SJCRH30 (cell line): ENCODE measurements at regions not wholly inside any gene's neighbourhood (a gene's known extent, or its start where the extent isn't known, plus 50 kb on each side); places are given as distances from the start of the nearest gene placed in this dataset.

Experiments
- DNase-seq, 2 experiments: peaks; one replicate each; pipeline ENCODE4 v3.0.0-alpha.2; 2015 to 2020
- H3K27ac ChIP-seq: fragments of 250-450 bp; sonication (Bioruptor Pico); 2 replicates; pipeline ENCODE4 v1.5.1; 2020; ENCODE audit warnings: mild to moderate bottlenecking, moderate library complexity
- H3K27me3 ChIP-seq: fragments of 250-450 bp; sonication (Bioruptor Pico); 2 replicates; pipeline ENCODE4 v1.5.1; 2020; ENCODE audit warnings: mild to moderate bottlenecking, moderate library complexity
- H3K36me3 ChIP-seq: fragments of 250-450 bp; sonication (Bioruptor Pico); 2 replicates; pipeline ENCODE4 v1.5.1; 2020; ENCODE audit warnings: mild to moderate bottlenecking, moderate library complexity
- H3K4me1 ChIP-seq: fragments of 250-450 bp; sonication (Bioruptor Pico); 2 replicates; pipeline ENCODE4 v1.5.1; 2020; ENCODE audit warnings: mild to moderate bottlenecking, moderate library complexity
- H3K4me3 ChIP-seq: fragments of 250-450 bp; sonication (Bioruptor Pico); 2 replicates; pipeline ENCODE4 v1.5.1; 2020; ENCODE audit warnings: mild to moderate bottlenecking, moderate library complexity
- H3K9me3 ChIP-seq: fragments of 250-450 bp; sonication (Bioruptor Pico); replicated peaks from 2 replicates; pipeline ENCODE4 v1.5.1; 2020; ENCODE audit warnings: mild to moderate bottlenecking, moderate library complexity

GRCh38 chr14:55926007-55926406 is 192.2 kb upstream of the PELI2 start:
- no peaks in the 10 kb centered on the region for H3K36me3 ChIP-seq

GRCh38 chr14:55927028-55927427 is 191.2 kb upstream of the PELI2 start:
- H3K4me3 ChIP-seq, result no peak overlapping the region
- no peaks in the 10 kb centered on the region for H3K9me3 ChIP-seq
- no peaks in the 10 kb centered on the region for H3K27me3 ChIP-seq
- H3K36me3 ChIP-seq, result no peaks in the 10 kb centered on the region
- no peak for DNase-seq
- H3K4me1 ChIP-seq, result no peaks in the 10 kb centered on the region
- no peak overlapping the region for H3K27ac ChIP-seq

More at GRCh38 chr14:55926007-55926406, 192.2 kb upstream of the PELI2 start:
- Histone ChIP-seq H3K4me3 (no peak overlapping the region), H3K4me1 (no peaks in the 10 kb centered on the region), H3K27me3 (no peaks in the 10 kb centered on the region), H3K27ac (no peak overlapping the region), H3K9me3 (no peaks in the 10 kb centered on the region)
- no peak for DNase-seq

DNA sequence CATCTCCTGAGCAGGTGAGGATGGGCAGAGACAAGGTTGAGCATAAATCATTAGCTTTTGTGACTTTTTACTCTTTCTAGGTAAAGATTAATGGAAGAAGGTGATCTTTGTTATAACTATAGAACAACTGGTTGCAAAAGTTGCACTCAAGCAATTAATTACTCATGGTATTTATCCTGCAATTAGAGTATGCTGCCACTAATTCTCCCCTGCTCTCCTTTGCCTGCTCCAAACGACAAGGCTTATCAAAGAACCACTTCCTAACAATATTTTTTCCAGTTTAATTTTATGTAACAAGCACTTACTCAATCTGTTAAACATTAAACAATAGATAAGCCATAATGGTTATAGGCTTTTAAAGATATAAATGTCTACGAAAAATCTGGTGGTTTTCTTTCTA is 189.9 kb upstream of the PELI2 start:
- H3K36me3 ChIP-seq, result no peaks in the 10 kb centered on the region
- no peak for DNase-seq

DNA sequence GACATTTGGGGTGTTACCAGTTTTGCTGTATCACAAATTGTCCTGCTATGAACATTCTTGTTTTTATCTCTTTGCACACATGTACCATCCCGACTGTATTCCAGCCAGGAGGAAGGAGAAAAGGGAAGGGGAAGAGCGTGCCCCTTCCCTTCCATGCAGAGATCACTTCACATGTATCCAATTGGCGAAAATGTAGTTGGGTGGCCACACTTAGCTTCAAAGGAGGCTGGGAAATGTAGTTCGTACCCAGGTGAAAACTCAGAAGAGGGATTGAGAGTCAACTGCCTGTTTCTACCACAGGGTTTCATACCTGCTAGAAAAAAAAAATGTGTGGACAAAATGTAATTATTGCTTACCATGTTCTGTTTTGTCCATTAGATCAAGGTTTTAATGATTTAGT is 189.1 kb upstream of the PELI2 start:
- no peaks in the 10 kb centered on the region for H3K9me3 ChIP-seq
- DNase-seq, result no peak
- H3K36me3 ChIP-seq, result no peaks in the 10 kb centered on the region
- H3K27me3 ChIP-seq, result no peaks in the 10 kb centered on the region
- H3K4me1 ChIP-seq, result no peaks in the 10 kb centered on the region
- H3K4me3 ChIP-seq, result no peak overlapping the region
- no peak overlapping the region for H3K27ac ChIP-seq

More for the DNA sequence above, 189.9 kb upstream of the PELI2 start:
- Histone ChIP-seq H3K9me3 (no peaks in the 10 kb centered on the region), H3K4me1 (no peaks in the 10 kb centered on the region), H3K4me3 (no peak overlapping the region), H3K27ac (no peak overlapping the region), H3K27me3 (no peaks in the 10 kb centered on the region)

DNA sequence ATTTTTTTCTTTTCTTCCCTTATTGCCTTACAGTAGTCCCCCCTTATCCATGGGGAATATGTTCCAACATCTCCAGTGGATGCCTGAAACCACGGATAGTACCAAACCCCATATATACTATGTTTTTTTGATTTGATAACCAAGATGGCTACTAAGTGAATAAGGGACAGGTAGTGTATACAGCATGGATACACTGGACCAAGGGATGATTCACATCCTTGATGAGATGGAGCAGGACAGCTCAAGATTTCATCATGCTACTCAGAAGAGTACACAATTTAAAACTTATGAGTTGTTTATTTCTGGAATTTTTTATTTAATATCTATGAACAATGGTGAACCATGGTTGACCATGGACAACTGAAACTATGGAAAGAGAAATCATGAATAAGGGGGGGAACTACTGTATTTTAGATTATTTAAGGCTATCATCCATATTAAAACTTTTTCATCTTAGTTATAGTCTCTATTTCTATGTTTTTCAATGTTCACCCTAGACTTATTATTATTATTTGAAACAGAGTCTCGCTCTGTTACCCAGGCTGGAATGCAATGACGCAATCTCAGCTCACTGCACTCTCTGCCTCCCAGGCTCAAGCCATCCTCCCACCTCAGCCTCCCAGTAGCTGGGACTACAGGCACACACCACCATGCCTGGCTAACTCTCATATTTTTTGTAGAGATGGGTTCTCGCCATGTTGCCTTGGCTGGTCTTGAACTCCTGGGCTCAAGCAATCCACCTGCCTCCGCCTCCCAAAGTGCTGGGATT is 188.0 kb upstream of the PELI2 start:
- DNase-seq, result no peak
- Histone ChIP-seq H3K36me3 (no peaks in the 10 kb centered on the region), H3K27me3 (no peaks in the 10 kb centered on the region), H3K9me3 (no peaks in the 10 kb centered on the region), H3K4me3 (no peak overlapping the region), H3K4me1 (no peaks in the 10 kb centered on the region), H3K27ac (no peak overlapping the region)

DNA sequence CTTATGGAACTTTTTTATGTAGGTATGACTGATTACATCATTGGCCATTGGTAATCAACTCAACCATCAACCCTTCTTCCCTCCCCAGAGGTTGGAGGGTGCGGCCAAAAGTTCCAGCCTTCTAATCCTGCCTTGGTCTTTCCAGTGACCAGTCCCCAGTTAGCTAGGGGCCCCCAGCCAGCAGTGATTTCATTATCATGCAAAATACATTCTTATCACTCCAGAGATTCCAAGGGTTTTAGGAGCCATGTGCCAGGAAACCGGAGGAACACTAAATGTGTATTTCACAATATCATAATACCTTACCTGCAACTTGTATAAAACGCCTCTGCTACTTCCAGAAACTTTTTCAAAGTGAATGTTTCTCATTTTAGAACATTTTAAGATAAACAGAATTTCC is 181.5 kb upstream of the PELI2 start:
- no peak overlapping the region for H3K27ac ChIP-seq
- DNase-seq, result no peak

GRCh38 chr14:55938249-55938791 is 179.9 kb upstream of the PELI2 start:
- no peak overlapping the region for H3K4me3 ChIP-seq
- H3K27me3 ChIP-seq, result no peaks in the 10 kb centered on the region
- H3K4me1 ChIP-seq, result no peaks in the 10 kb centered on the region
- H3K36me3 ChIP-seq, result no peaks in the 10 kb centered on the region
- H3K27ac ChIP-seq, result no peak overlapping the region
- no peak for DNase-seq
- no peaks in the 10 kb centered on the region for H3K9me3 ChIP-seq

More for the DNA sequence above, 181.5 kb upstream of the PELI2 start:
- H3K4me1 ChIP-seq, result no peaks in the 10 kb centered on the region
- no peaks in the 10 kb centered on the region for H3K9me3 ChIP-seq
- no peak overlapping the region for H3K4me3 ChIP-seq
- no peaks in the 10 kb centered on the region for H3K27me3 ChIP-seq
- no peaks in the 10 kb centered on the region for H3K36me3 ChIP-seq

GRCh38 chr14:55942076-55942654 is 176.0 kb upstream of the PELI2 start:
- H3K27me3 ChIP-seq, result no peaks in the 10 kb centered on the region
- no peaks in the 10 kb centered on the region for H3K9me3 ChIP-seq
- no peak for DNase-seq

GRCh38 chr14:55942826-55943225 is 175.4 kb upstream of the PELI2 start:
- Histone ChIP-seq H3K27me3 (no peaks in the 10 kb centered on the region), H3K4me3 (no peak overlapping the region), H3K9me3 (no peaks in the 10 kb centered on the region), H3K4me1 (no peaks in the 10 kb centered on the region), H3K36me3 (no peaks in the 10 kb centered on the region), H3K27ac (no peak overlapping the region)
- DNase-seq, result no peak

More at GRCh38 chr14:55942076-55942654, 176.0 kb upstream of the PELI2 start:
- no peaks in the 10 kb centered on the region for H3K4me1 ChIP-seq
- no peaks in the 10 kb centered on the region for H3K36me3 ChIP-seq
- no peak overlapping the region for H3K27ac ChIP-seq
- no peak overlapping the region for H3K4me3 ChIP-seq

GRCh38 chr14:55944757-55945156 is 173.5 kb upstream of the PELI2 start:
- Histone ChIP-seq H3K9me3 (no peaks in the 10 kb centered on the region), H3K27ac (no peak overlapping the region), H3K27me3 (no peaks in the 10 kb centered on the region), H3K36me3 (no peaks in the 10 kb centered on the region), H3K4me3 (no peak overlapping the region), H3K4me1 (no peaks in the 10 kb centered on the region)
- DNase-seq, result no peak

DNA sequence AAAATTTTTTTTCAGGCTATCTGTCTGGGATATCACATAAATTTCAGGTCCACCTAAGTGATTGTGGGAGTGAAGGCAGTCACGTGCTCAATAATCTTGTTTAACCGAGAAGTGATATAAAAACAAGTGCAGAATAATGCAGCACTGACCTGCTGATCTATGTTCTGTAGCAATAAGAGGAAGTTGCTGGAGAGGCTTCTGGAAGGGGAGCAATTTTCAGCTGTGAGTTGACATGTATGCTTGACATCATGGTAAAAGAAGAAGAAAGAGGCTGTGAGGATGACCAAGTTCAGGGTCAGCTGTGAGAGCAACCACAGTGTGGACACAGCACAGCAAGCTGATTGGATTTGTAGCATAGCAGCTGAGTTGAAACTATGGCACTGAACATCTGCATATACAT is 172.0 kb upstream of the PELI2 start:
- Histone ChIP-seq H3K4me3 (no peak overlapping the region), H3K36me3 (no peaks in the 10 kb centered on the region), H3K4me1 (no peaks in the 10 kb centered on the region), H3K27me3 (no peaks in the 10 kb centered on the region), H3K9me3 (no peaks in the 10 kb centered on the region), H3K27ac (no peak overlapping the region)
- DNase-seq, result no peak

GRCh38 chr14:55948399-55948798 is 169.8 kb upstream of the PELI2 start:
- H3K9me3 ChIP-seq, result no peaks in the 10 kb centered on the region
- H3K36me3 ChIP-seq, result no peaks in the 10 kb centered on the region
- no peak for DNase-seq
- H3K4me3 ChIP-seq, result no peak overlapping the region
- no peaks in the 10 kb centered on the region for H3K27me3 ChIP-seq
- no peaks in the 10 kb centered on the region for H3K4me1 ChIP-seq
- no peak overlapping the region for H3K27ac ChIP-seq

DNA sequence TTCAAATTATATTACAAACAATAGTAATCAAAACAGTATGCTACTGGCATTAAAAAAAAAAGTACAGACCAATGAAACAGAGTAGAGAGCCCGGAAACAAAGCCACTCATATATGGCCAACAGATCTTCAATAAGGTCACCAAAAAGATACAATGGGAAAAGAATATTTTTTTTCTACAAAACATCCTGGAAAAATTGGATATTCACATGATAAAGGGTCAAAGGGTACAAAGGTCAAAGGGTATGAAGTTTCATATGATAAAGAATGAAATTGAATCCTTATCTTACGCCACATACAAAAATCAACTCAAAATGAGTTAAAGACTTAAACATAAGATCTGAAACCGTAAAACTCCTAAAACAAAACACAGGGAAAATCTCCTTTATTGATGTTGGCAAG is 168.5 kb upstream of the PELI2 start:
- Histone ChIP-seq H3K9me3 (no peaks in the 10 kb centered on the region), H3K4me1 (no peaks in the 10 kb centered on the region), H3K27ac (no peak overlapping the region), H3K4me3 (no peak overlapping the region), H3K36me3 (no peaks in the 10 kb centered on the region), H3K27me3 (no peaks in the 10 kb centered on the region)
- no peak for DNase-seq

DNA sequence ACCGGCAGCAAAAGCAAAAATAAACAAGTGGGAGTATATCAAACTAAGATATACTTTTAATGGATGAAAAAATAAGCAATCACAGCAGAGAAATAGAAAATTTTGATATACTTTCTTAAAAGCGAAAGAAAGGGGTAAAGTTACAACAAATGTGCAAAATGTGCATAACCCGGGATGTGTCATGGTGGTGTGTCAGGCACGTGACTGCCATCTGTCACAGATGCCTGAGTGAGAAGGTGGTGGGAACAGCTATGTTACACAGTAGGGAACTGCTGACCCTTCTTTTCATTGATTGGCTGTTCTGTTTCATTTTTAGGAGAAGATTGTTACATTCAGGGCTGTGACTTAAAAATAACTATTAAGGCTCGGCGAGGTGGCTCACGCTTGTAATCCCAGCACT is 168.1 kb upstream of the PELI2 start:
- Histone ChIP-seq H3K4me1 (no peaks in the 10 kb centered on the region), H3K27ac (no peak overlapping the region), H3K9me3 (no peaks in the 10 kb centered on the region), H3K36me3 (no peaks in the 10 kb centered on the region), H3K27me3 (no peaks in the 10 kb centered on the region), H3K4me3 (no peak overlapping the region)
- no peak for DNase-seq

DNA sequence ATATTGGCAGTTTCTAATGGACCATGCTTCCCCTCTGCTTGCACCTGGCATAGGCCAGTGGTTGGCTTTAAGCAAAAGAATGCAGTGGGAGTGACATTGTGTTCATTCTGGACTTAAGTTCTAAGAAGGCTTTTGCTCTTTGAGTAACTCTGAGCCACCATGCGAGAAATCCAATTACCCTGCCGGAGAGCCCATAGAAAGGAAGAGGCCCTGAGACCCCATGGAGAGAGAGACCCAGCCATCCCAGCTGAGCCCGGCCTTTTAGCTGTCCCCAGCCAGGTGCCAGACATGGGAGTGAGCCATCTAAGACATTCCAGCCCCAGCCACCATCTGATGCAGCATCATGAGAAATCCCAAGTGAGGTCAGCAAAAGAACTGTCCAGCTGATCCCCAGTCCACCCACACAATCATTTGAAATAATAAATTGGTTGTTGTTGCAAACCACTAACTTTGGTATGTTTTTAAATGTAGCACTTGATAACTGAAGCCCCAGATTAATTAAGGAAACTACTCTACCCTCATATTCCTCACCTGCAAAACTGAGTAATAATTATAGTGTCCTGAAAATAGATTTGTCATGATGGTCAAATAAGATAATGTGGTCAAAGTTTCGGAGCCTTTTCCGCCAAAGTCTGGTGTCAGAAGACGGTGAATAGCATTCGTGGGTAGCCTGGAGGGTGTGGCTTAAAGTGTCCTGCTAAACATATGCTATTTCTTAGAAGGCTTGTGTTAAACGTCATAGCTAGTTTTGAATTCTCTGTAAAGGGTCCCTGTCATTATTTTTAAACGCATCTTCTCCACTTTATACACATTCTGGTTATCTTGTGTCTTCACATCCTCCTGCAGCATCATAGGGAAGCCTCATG is 166.6 kb upstream of the PELI2 start:
- H3K36me3 ChIP-seq, result no peaks in the 10 kb centered on the region
- no peaks in the 10 kb centered on the region for H3K4me1 ChIP-seq
- H3K9me3 ChIP-seq, result no peaks in the 10 kb centered on the region
- no peaks in the 10 kb centered on the region for H3K27me3 ChIP-seq
- peak in 1 of 2 experiments; percentile 12 for DNase-seq
- H3K4me3 ChIP-seq, result no peak overlapping the region
- no peak overlapping the region for H3K27ac ChIP-seq
